ENCODE measurements at regions not wholly inside any gene's neighbourhood (a gene's known extent, or its start where the extent isn't known, plus 50 kb on each side); places are given as distances from the start of the nearest gene placed in this dataset.

GRCh38 chr7:155233311-155234157 is 64.1 kb upstream of the INSIG1 start:
- Histone ChIP-seq H3K4me3 (ENCODE audit: low read depth in 1 of 3, low read length in 3 of 3) (no peak overlapping the region), H3K27me3 (ENCODE audit: control insufficient read depth in 4 of 4, insufficient read depth in 4 of 4, low read length in 3 of 4) (no peaks in the 10 kb centered on the region), H3K9ac (ENCODE audit: low read depth in 1 of 2, low read length in 2 of 2) (no peak overlapping the region), H3K27ac (ENCODE audit: low read depth in 1 of 2, low read length in 2 of 2) (peak overlapping the region; percentile 84 to 87), H3K4me1 (ENCODE audit: control insufficient read depth in 4 of 4, insufficient read depth in 4 of 4, low read length in 3 of 4) (peaks cover 2 to 34% (median 15%) of the 10 kb centered on the region in 4 donors), H3K9me3 (ENCODE audit: control insufficient read depth in 4 of 4, low read length in 3 of 4) (no peaks in the 10 kb centered on the region), H3K36me3 (ENCODE audit: control insufficient read depth in 4 of 4, insufficient read depth in 3 of 4, low read depth in 1 of 4, low read length in 3 of 4) (no peaks in the 10 kb centered on the region)
- no peak for DNase-seq (ENCODE audit: low spot score)
- 78% methylated on average over 28 of the region's 28 CpGs for WGBS
- TF ChIP-seq FOXA2 (IDR thresholded peaks at IDR 0.05), result no peak
- TF ChIP-seq TAF1 (conservative IDR thresholded peaks at IDR 0.05), result no peak
- no peak for TF ChIP-seq YY1 (IDR thresholded peaks at IDR 0.05)
- TF ChIP-seq ATF3 (IDR thresholded peaks at IDR 0.05), result no peak
- TF ChIP-seq REST (IDR thresholded peaks at IDR 0.05), result no peak
- TF ChIP-seq, protein P1, sequence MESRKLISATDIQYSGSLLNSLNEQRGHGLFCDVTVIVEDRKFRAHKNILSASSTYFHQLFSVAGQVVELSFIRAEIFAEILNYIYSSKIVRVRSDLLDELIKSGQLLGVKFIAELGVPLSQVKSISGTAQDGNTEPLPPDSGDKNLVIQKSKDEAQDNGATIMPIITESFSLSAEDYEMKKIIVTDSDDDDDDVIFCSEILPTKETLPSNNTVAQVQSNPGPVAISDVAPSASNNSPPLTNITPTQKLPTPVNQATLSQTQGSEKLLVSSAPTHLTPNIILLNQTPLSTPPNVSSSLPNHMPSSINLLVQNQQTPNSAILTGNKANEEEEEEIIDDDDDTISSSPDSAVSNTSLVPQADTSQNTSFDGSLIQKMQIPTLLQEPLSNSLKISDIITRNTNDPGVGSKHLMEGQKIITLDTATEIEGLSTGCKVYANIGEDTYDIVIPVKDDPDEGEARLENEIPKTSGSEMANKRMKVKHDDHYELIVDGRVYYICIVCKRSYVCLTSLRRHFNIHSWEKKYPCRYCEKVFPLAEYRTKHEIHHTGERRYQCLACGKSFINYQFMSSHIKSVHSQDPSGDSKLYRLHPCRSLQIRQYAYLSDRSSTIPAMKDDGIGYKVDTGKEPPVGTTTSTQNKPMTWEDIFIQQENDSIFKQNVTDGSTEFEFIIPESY (IDR thresholded peaks at IDR 0.05), result no peak
- TF ChIP-seq, protein P2, sequence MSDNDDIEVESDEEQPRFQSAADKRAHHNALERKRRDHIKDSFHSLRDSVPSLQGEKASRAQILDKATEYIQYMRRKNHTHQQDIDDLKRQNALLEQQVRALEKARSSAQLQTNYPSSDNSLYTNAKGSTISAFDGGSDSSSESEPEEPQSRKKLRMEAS (IDR thresholded peaks at IDR 0.05), result no peak
- TF ChIP-seq JUND (IDR thresholded peaks at IDR 0.05), result no peak
- no peak for TF ChIP-seq HNF4A (conservative IDR thresholded peaks at IDR 0.05)
- TF ChIP-seq NR2F2 (IDR thresholded peaks at IDR 0.05), result no peak
- no peak for TF ChIP-seq RAD21 (IDR thresholded peaks at IDR 0.05)
- no peak for TF ChIP-seq FOXA1 (IDR thresholded peaks at IDR 0.05)
- TF ChIP-seq EGR1 (IDR thresholded peaks at IDR 0.05; ENCODE audit: low read depth in 2 of 2), result no peak
- no peak for TF ChIP-seq GABPA (IDR thresholded peaks at IDR 0.05 in 1 of 2, conservative IDR thresholded peaks at IDR 0.05 in 1 of 2)
- TF ChIP-seq RXRA (IDR thresholded peaks at IDR 0.05), result no peak
- no peak for TF ChIP-seq CTCF (IDR thresholded peaks at IDR 0.05; ENCODE audit: low read depth, low read length, missing input control)
